ENCODE measurements at regions not wholly inside any gene's neighbourhood (a gene's known extent, or its start where the extent isn't known, plus 50 kb on each side); places are given as distances from the start of the nearest gene placed in this dataset.

DNA sequence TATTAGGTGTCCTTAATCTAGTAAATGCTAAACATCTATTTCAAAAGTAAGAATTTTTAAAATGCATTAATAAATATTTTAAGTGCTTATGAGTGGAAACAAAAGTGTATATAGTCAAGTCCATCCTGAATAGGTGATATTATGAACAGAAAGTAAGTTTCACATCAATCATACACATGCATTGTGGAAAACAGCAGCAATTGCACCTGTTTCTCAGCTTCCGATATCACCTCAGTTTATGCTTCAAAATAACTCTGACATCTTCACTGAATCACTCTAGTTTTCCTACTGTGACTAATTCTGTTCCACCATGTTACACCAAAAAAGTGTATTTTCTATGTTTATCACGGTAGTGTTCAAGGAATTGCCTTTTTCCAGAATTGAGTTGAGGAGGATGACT, 172.6 kb upstream of the MANEA start:
- DNase-seq (ENCODE audit: low read depth) = no peak
- TF ChIP-seq MYC (IDR thresholded peaks at IDR 0.05; ENCODE audit: low read depth, low read length) = no peak
- TF ChIP-seq, protein P1, sequence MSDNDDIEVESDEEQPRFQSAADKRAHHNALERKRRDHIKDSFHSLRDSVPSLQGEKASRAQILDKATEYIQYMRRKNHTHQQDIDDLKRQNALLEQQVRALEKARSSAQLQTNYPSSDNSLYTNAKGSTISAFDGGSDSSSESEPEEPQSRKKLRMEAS (IDR thresholded peaks at IDR 0.05; ENCODE audit: low read depth, low read length) = no peak
- no peak for TF ChIP-seq CTCF (IDR thresholded peaks at IDR 0.05; ENCODE audit: low read depth, low read length)
- no peak for TF ChIP-seq POLR2A (IDR thresholded peaks at IDR 0.05; ENCODE audit: extremely low read depth, insufficient read length)
- H3K4me3 ChIP-seq (ENCODE audit: low read depth, low read length) = no peak overlapping the region

GRCh38 chr6:95408111-95408510, 169.2 kb upstream of the MANEA start:
- DNase-seq (ENCODE audit: low read depth) = no peak
- TF ChIP-seq CTCF (IDR thresholded peaks at IDR 0.05; ENCODE audit: low read depth, low read length) (no peak), POLR2A (IDR thresholded peaks at IDR 0.05; ENCODE audit: extremely low read depth, insufficient read length) (no peak), MYC (IDR thresholded peaks at IDR 0.05; ENCODE audit: low read depth, low read length) (no peak)
- TF ChIP-seq, protein P1 (IDR thresholded peaks at IDR 0.05; ENCODE audit: low read depth, low read length) = no peak
- H3K4me3 ChIP-seq (ENCODE audit: low read depth, low read length) = no peak overlapping the region

DNA sequence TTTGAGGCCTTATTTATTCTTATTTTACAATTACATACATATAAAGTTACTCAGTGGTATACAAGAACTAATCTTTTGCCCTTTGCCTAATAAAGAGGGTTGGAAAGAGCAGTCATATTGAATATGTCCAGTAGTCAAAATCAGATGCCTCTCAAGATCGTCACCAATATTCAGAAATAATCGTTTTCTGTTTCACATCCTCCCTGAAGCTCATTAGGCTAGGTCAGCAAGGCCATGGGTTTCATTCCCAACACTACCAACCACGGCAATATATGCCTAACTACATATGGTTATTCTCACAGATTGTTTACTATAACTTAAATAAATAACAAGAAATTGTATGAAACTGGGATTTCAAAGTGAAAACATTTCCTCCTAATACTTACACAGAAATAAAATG, 167.2 kb upstream of the MANEA start:
- no peak for DNase-seq (ENCODE audit: low read depth)
- H3K4me3 ChIP-seq (ENCODE audit: low read depth, low read length) = no peak overlapping the region
- TF ChIP-seq, protein P1 (IDR thresholded peaks at IDR 0.05; ENCODE audit: low read depth, low read length) = no peak
- TF ChIP-seq CTCF (IDR thresholded peaks at IDR 0.05; ENCODE audit: low read depth, low read length) (no peak), MYC (IDR thresholded peaks at IDR 0.05; ENCODE audit: low read depth, low read length) (no peak), POLR2A (IDR thresholded peaks at IDR 0.05; ENCODE audit: extremely low read depth, insufficient read length) (no peak)

GRCh38 chr6:95413789-95414188, 163.5 kb upstream of the MANEA start:
- no peak overlapping the region for H3K4me3 ChIP-seq (ENCODE audit: low read depth, low read length)
- TF ChIP-seq POLR2A (IDR thresholded peaks at IDR 0.05; ENCODE audit: extremely low read depth, insufficient read length) (no peak), MYC (IDR thresholded peaks at IDR 0.05; ENCODE audit: low read depth, low read length) (no peak), CTCF (IDR thresholded peaks at IDR 0.05; ENCODE audit: low read depth, low read length) (no peak)
- TF ChIP-seq, protein P1 (IDR thresholded peaks at IDR 0.05; ENCODE audit: low read depth, low read length) = no peak
- no peak for DNase-seq (ENCODE audit: low read depth)

GRCh38 chr6:95417856-95418255, 159.5 kb upstream of the MANEA start:
- DNase-seq (ENCODE audit: low read depth) = no peak
- H3K4me3 ChIP-seq (ENCODE audit: low read depth, low read length) = no peak overlapping the region
- TF ChIP-seq MYC (IDR thresholded peaks at IDR 0.05; ENCODE audit: low read depth, low read length) = no peak
- TF ChIP-seq POLR2A (IDR thresholded peaks at IDR 0.05; ENCODE audit: extremely low read depth, insufficient read length) = no peak
- no peak for TF ChIP-seq CTCF (IDR thresholded peaks at IDR 0.05; ENCODE audit: low read depth, low read length)
- TF ChIP-seq, protein P1 (IDR thresholded peaks at IDR 0.05; ENCODE audit: low read depth, low read length) = no peak

- no peak for DNase-seq (ENCODE audit: low read depth)
- no peak overlapping the region for H3K4me3 ChIP-seq (ENCODE audit: low read depth, low read length)
- TF ChIP-seq, protein P1 (IDR thresholded peaks at IDR 0.05; ENCODE audit: low read depth, low read length) = no peak
- TF ChIP-seq POLR2A (IDR thresholded peaks at IDR 0.05; ENCODE audit: extremely low read depth, insufficient read length) = no peak
- no peak for TF ChIP-seq MYC (IDR thresholded peaks at IDR 0.05; ENCODE audit: low read depth, low read length)
- no peak for TF ChIP-seq CTCF (IDR thresholded peaks at IDR 0.05; ENCODE audit: low read depth, low read length)
Measured at GRCh38 chr6:95420792-95421191, 156.5 kb upstream of the MANEA start.

Measured in NB4 (cell line).